HCT116 (cell line): ENCODE measurements at regions not wholly inside any gene's neighbourhood (a gene's known extent, or its start where the extent isn't known, plus 50 kb on each side); places are given as distances from the start of the nearest gene placed in this dataset.

ENCODE experiments used
- ATAC-seq: fragments of 200-7000 bp; cut with Tn5 transposase; 2 replicates; pipeline ENCODE4 v1.9.1; 2020; ENCODE audit warnings: mild to moderate bottlenecking, moderate library complexity
- BruUV-seq: library from RNA; stranded (reverse); fragments of 400-500 nt; replicated peaks from 2 replicates; lab custom pipeline; 2021; lab: Mats Ljungman, UMichigan
- CTCF ChIA-PET: fragments of 300-600 bp; sonication (Branson Sonifier 250); formaldehyde crosslinking; loops from one replicate; lab custom pipeline; 2021; ENCODE audit warnings: antibody characterized with exemption; lab: Charles Lee
- POLR2A ChIA-PET: fragments of 300-600, 350-600 bp; sonication (Branson Sonifier 250); formaldehyde crosslinking; loops from one replicate; lab custom pipeline; 2021; ENCODE audit warnings: antibody characterized with exemption; lab: Charles Lee
- RAD21 ChIA-PET, 2 experiments: fragments of 300-600 bp; sonication (Branson Sonifier 250); formaldehyde crosslinking; loops; one replicate each; lab custom pipeline; 2023; ENCODE audit warnings: low total read pairs in 2 of 2; ENCODE audit not compliant: uncharacterized antibody in 2 of 2, unreplicated experiment in 2 of 2, low non-redundant PET in 1 of 2; lab: Charles Lee
- DNase-seq: peaks from one replicate; pipeline ENCODE4 v3.0.0-alpha.2; 2010; ENCODE audit warnings: low read depth, low spot score
- H2AFZ ChIP-seq: fragments of 200-600 bp; shearing (Covaris generic), sonication (generic); 2 replicates; pipeline ENCODE4 v1.6.1; 2017; ENCODE audit warnings: low read depth, mixed run types, mixed read lengths, antibody characterized with exemption, low read length; ENCODE audit not compliant: poor library complexity, severe bottlenecking
- H3K27ac ChIP-seq: 2 replicates; pipeline ENCODE4 v1.5.1; 2012; ENCODE audit warnings: low read depth, low read length
- H3K27me3 ChIP-seq: fragments of 200-600 bp; sonication (generic); 2 replicates; pipeline ENCODE4 v1.6.1; 2016; ENCODE audit warnings: mixed run types, low read length, mixed read lengths; ENCODE audit not compliant: insufficient read depth
- H3K36me3 ChIP-seq, 2 experiments: fragments of 200-500 bp in 1 of 2; fragments of 200-600 bp in 1 of 2; sonication (Bioruptor generic) in 1 of 2; sonication (generic) in 1 of 2; 2 replicates each; pipeline versions ENCODE4 v1.5.1 to v1.6.1; 2014 to 2016; ENCODE audit warnings: low read length in 2 of 2, inconsistent platforms in 1 of 2, mixed read lengths in 1 of 2, mixed run types in 1 of 2; ENCODE audit not compliant: insufficient read depth in 2 of 2, control insufficient read depth in 1 of 2
- H3K4me1 ChIP-seq, 2 experiments: fragments of 200-600 bp in 1 of 2; sonication (generic) in 1 of 2; 2 replicates each; pipeline versions ENCODE4 v1.5.1 to v1.6.1; 2012 to 2017; ENCODE audit warnings: low read length in 2 of 2, inconsistent platforms in 1 of 2, mild to moderate bottlenecking in 1 of 2, mixed read lengths in 1 of 2, mixed run types in 1 of 2, moderate library complexity in 1 of 2; ENCODE audit not compliant: insufficient read depth in 2 of 2, control insufficient read depth in 1 of 2
- H3K4me2 ChIP-seq: fragments of 200-600 bp; sonication (generic); 2 replicates; pipeline ENCODE4 v1.6.1; 2017; ENCODE audit warnings: mixed run types, low read length, mixed read lengths
- H3K4me3 ChIP-seq, 2 experiments: fragments of 200-600 bp in 1 of 2; sonication (generic) in 1 of 2; replicated peaks in 1 of 2; 2 replicates each; pipeline ENCODE4 v1.5.1; 2011 to 2016; ENCODE audit warnings: low read length in 2 of 2, control low read depth in 1 of 2, low read depth in 1 of 2, mild to moderate bottlenecking in 1 of 2, mixed read lengths in 1 of 2, mixed run types in 1 of 2
- H3K79me2 ChIP-seq: fragments of 200-600 bp; sonication (generic); 2 replicates; pipeline ENCODE4 v1.6.1; 2017; ENCODE audit warnings: mild to moderate bottlenecking, mixed run types, low read length, moderate library complexity, mixed read lengths; ENCODE audit not compliant: insufficient read depth
- H3K9ac ChIP-seq: fragments of 200-600 bp; sonication (generic); 2 replicates; pipeline ENCODE4 v1.6.1; 2016; ENCODE audit warnings: low read length, mixed read lengths
- H3K9me2 ChIP-seq: fragments of 200-600 bp; sonication (generic), shearing (Covaris generic); 2 replicates; pipeline ENCODE4 v1.6.1; 2017; ENCODE audit warnings: mixed run types, mild to moderate bottlenecking, moderate library complexity; ENCODE audit not compliant: insufficient read depth
- H3K9me3 ChIP-seq, 2 experiments: fragments of 200-500 bp in 1 of 2; fragments of 200-600 bp in 1 of 2; sonication (Bioruptor generic) in 1 of 2; sonication (generic) in 1 of 2; 2 replicates each; pipeline ENCODE4 v1.6.1; 2014 to 2017; ENCODE audit warnings: low read length in 2 of 2, mixed read lengths in 2 of 2, inconsistent platforms in 1 of 2, low read depth in 1 of 2, mild to moderate bottlenecking in 1 of 2, mixed run types in 1 of 2, moderate library complexity in 1 of 2; ENCODE audit not compliant: control insufficient read depth in 1 of 2, insufficient read depth in 1 of 2
- H4K20me1 ChIP-seq: fragments of 200-600 bp; sonication (generic), shearing (Covaris generic); 2 replicates; pipeline ENCODE4 v1.6.1; 2017; ENCODE audit warnings: mixed run types, mild to moderate bottlenecking, moderate library complexity; ENCODE audit not compliant: insufficient read depth
- CBX3 ChIP-seq: IDR thresholded peaks from 2 replicates; pipeline ENCODE4 v1.6.1; 2012; ENCODE audit warnings: low read depth
- CEBPB ChIP-seq: IDR thresholded peaks from 2 replicates; pipeline ENCODE4 v1.6.1; 2012; ENCODE audit warnings: low read depth
- ELF1 ChIP-seq: IDR thresholded peaks from 2 replicates; pipeline ENCODE4 v1.6.1; 2012; ENCODE audit warnings: low read depth, borderline replicate concordance
- EZH2 ChIP-seq: fragments of 200-600 bp; sonication (generic); IDR thresholded peaks from 2 replicates; pipeline ENCODE4 v1.6.1; 2017; ENCODE audit warnings: antibody characterized with exemption, mixed run types
- FOSL1 ChIP-seq: IDR thresholded peaks from 2 replicates; pipeline ENCODE4 v1.6.1; 2012; ENCODE audit warnings: low read depth
- JUND ChIP-seq: IDR thresholded peaks from 2 replicates; pipeline ENCODE4 v1.6.1; 2012
- POLR2A ChIP-seq: IDR thresholded peaks from 2 replicates; pipeline ENCODE4 v1.7.0; 2011; ENCODE audit warnings: borderline replicate concordance; ENCODE audit not compliant: insufficient read depth, insufficient read length; ENCODE audit errors: extremely low read depth
- POLR2AphosphoS5 ChIP-seq: IDR thresholded peaks from 2 replicates; pipeline ENCODE4 v1.6.1; 2011; ENCODE audit warnings: mild to moderate bottlenecking, low read depth, low read length, moderate library complexity
- RAD21 ChIP-seq: IDR thresholded peaks from 2 replicates; pipeline ENCODE4 v1.6.1; 2012; ENCODE audit warnings: low read depth, mild to moderate bottlenecking
- REST ChIP-seq: IDR thresholded peaks from 2 replicates; pipeline ENCODE4 v1.6.1; 2012; ENCODE audit warnings: low read depth
- SRF ChIP-seq: IDR thresholded peaks from 2 replicates; pipeline ENCODE4 v1.6.1; 2012; ENCODE audit warnings: low read depth
- TCF7L2 ChIP-seq: IDR thresholded peaks from 2 replicates; pipeline ENCODE4 v1.7.0; 2011; ENCODE audit warnings: borderline replicate concordance, inconsistent platforms; ENCODE audit not compliant: insufficient read depth, insufficient read length; ENCODE audit errors: extremely low read depth
- YY1 ChIP-seq: IDR thresholded peaks from 2 replicates; pipeline ENCODE4 v1.6.1; 2011; ENCODE audit warnings: low read length, low read depth, moderate library complexity, mild to moderate bottlenecking; ENCODE audit not compliant: insufficient replicate concordance; ENCODE audit errors: extremely low read depth
- ZFX ChIP-seq: fragments of 450-650 bp; IDR thresholded peaks from 2 replicates; pipeline ENCODE4 v1.6.1; 2017
- intact Hi-C: fragments of 100-400 bp; cut with micrococcal nuclease; formaldehyde crosslinking; loops from 2 replicates; pipeline ENCODE4 v1.10.0; 2022
- TF ChIP-seq, protein P1 (sequence below), 3 experiments: fragments of 200-600 bp in 1 of 3; sonication (generic) in 1 of 3; IDR thresholded peaks in 2 of 3; conservative IDR thresholded peaks in 1 of 3; 2 replicates each; pipeline ENCODE4 v1.5.1; 2012 to 2017; ENCODE audit warnings: low read depth in 2 of 3, low read length in 2 of 3, antibody characterized with exemption in 1 of 3, borderline replicate concordance in 1 of 3, control low read depth in 1 of 3, mild to moderate bottlenecking in 1 of 3, mixed read lengths in 1 of 3, mixed run types in 1 of 3, moderate library complexity in 1 of 3; ENCODE audit not compliant: insufficient read depth in 1 of 3
- TF ChIP-seq, protein P2 (sequence below): IDR thresholded peaks from 2 replicates; pipeline ENCODE4 v1.6.1; 2011; ENCODE audit warnings: mild to moderate bottlenecking, low read length, moderate library complexity; ENCODE audit not compliant: insufficient replicate concordance; ENCODE audit errors: extremely low read depth
- TF ChIP-seq, protein P3 (sequence below): IDR thresholded peaks from 2 replicates; pipeline ENCODE4 v1.6.1; 2012

GRCh38 chr5:15425766-15426165 lies 74.2 kb upstream of the FBXL7 start:
- no peaks in the 10 kb centered on the region for H3K36me3 ChIP-seq
- H3K79me2 ChIP-seq, result no peaks in the 10 kb centered on the region
- H3K4me3 ChIP-seq, result no peak overlapping the region
- no peak overlapping the region for H3K4me2 ChIP-seq
- peaks cover 5 to 18% of the 10 kb centered on the region in 2 experiments; a peak in 2 of 4 replicates for H3K9me3 ChIP-seq
- no peaks in the 10 kb centered on the region for H3K9me2 ChIP-seq
- TF ChIP-seq SRF, result no peak
- no peak for TF ChIP-seq CBX3
- no peak for TF ChIP-seq ELF1
- TF ChIP-seq, protein P1, sequence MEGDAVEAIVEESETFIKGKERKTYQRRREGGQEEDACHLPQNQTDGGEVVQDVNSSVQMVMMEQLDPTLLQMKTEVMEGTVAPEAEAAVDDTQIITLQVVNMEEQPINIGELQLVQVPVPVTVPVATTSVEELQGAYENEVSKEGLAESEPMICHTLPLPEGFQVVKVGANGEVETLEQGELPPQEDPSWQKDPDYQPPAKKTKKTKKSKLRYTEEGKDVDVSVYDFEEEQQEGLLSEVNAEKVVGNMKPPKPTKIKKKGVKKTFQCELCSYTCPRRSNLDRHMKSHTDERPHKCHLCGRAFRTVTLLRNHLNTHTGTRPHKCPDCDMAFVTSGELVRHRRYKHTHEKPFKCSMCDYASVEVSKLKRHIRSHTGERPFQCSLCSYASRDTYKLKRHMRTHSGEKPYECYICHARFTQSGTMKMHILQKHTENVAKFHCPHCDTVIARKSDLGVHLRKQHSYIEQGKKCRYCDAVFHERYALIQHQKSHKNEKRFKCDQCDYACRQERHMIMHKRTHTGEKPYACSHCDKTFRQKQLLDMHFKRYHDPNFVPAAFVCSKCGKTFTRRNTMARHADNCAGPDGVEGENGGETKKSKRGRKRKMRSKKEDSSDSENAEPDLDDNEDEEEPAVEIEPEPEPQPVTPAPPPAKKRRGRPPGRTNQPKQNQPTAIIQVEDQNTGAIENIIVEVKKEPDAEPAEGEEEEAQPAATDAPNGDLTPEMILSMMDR (IDR thresholded peaks at IDR 0.05 in 2 of 3, conservative IDR thresholded peaks at IDR 0.05 in 1 of 3; ENCODE audit: borderline replicate concordance in 1 of 3, insufficient read depth in 1 of 3, low read depth in 2 of 3, low read length in 2 of 3), result no peak
- TF ChIP-seq ZFX, result no peak
- no peak for TF ChIP-seq JUND
- no peak for TF ChIP-seq YY1
- no peak for TF ChIP-seq CEBPB
- TF ChIP-seq POLR2A, result no peak
- TF ChIP-seq RAD21, result no peak
- no peak for TF ChIP-seq POLR2AphosphoS5
- no peak for TF ChIP-seq TCF7L2
- no peak for TF ChIP-seq EZH2
- TF ChIP-seq, protein P2, sequence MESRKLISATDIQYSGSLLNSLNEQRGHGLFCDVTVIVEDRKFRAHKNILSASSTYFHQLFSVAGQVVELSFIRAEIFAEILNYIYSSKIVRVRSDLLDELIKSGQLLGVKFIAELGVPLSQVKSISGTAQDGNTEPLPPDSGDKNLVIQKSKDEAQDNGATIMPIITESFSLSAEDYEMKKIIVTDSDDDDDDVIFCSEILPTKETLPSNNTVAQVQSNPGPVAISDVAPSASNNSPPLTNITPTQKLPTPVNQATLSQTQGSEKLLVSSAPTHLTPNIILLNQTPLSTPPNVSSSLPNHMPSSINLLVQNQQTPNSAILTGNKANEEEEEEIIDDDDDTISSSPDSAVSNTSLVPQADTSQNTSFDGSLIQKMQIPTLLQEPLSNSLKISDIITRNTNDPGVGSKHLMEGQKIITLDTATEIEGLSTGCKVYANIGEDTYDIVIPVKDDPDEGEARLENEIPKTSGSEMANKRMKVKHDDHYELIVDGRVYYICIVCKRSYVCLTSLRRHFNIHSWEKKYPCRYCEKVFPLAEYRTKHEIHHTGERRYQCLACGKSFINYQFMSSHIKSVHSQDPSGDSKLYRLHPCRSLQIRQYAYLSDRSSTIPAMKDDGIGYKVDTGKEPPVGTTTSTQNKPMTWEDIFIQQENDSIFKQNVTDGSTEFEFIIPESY, result no peak
- TF ChIP-seq, protein P3, sequence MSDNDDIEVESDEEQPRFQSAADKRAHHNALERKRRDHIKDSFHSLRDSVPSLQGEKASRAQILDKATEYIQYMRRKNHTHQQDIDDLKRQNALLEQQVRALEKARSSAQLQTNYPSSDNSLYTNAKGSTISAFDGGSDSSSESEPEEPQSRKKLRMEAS, result no peak
- no peak for TF ChIP-seq FOSL1
- no peak for TF ChIP-seq REST
- TF ChIP-seq, all 23 proteins: peak for 0
- CTCF ChIA-PET, result no interaction called here
- Histone ChIP-seq H3K9ac (no peak overlapping the region), H2AFZ (no peak overlapping the region), H4K20me1 (no peaks in the 10 kb centered on the region), H3K27ac (no peak overlapping the region), H3K4me1 (no peaks in the 10 kb centered on the region), H3K27me3 (no peaks in the 10 kb centered on the region)
- POLR2A ChIA-PET, result no interaction called here
- RAD21 ChIA-PET, result no interaction called here
- intact Hi-C loops, result no loop called here
- BruUV-seq, result no TSS peak
- no peak for ATAC-seq
- DNase-seq, result no peak
